Breast epithelium (tissue), 3 donors: ENCODE measurements at regions not wholly inside any gene's neighbourhood (a gene's known extent, or its start where the extent isn't known, plus 50 kb on each side); places are given as distances from the start of the nearest gene placed in this dataset.

Source experiments
- CTCF ChIP-seq, 3 donors: fragments of 450-650 bp; IDR thresholded peaks; one replicate each; pipeline ENCODE4 v1.5.1; 2016 to 2017; ENCODE audit warnings: antibody characterized with exemption in 3 of 3, mild to moderate bottlenecking in 3 of 3, moderate library complexity in 3 of 3
- POLR2A ChIP-seq: fragments of 450-650 bp; IDR thresholded peaks from one replicate; pipeline ENCODE4 v1.6.1; 2016; ENCODE audit warnings: antibody characterized with exemption, mild to moderate bottlenecking, moderate library complexity

- TF ChIP-seq CTCF (IDR thresholded peaks at IDR 0.05) (no peak), POLR2A (no peak)
Observed at GRCh38 chr6:120228297-120228696, 878.7 kb upstream of the MAN1A1 start.
